GM18498 (cell line): ENCODE measurements at regions not wholly inside any gene's neighbourhood (a gene's known extent, or its start where the extent isn't known, plus 50 kb on each side); places are given as distances from the start of the nearest gene placed in this dataset.
"Not testable (repeated sequence)": the region's sequence is repeated elsewhere in the genome, so short reads cannot be mapped to it uniquely, and the experiment has no call there.

Source experiments
- ATAC-seq: cut with Tn5 transposase; IDR thresholded peaks from one replicate; pipeline ENCODE4 v1.9.1; 2021; ENCODE audit warnings: mild to moderate bottlenecking, moderate library complexity; ENCODE audit not compliant: unreplicated experiment

DNA sequence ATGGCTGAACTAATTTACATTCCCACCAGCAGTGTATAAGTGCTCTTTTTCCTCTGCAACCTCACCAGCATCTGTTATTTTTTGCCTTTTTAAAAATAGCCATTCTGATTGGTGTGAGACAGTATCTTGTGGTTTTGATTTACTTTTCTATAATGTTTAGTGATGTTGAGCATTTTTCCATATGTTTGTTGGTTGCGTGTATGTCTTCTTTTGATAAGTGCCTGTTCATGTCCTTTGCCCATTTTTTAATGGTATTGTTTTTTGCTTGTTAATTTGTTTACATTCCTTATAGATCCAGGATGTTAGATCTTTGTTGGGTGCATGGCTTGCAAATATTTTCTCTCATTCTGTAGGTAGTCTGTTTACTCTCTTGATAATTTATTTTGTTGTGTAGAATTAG lies 169.9 kb downstream of the PRL start:
- no peak for ATAC-seq

DNA sequence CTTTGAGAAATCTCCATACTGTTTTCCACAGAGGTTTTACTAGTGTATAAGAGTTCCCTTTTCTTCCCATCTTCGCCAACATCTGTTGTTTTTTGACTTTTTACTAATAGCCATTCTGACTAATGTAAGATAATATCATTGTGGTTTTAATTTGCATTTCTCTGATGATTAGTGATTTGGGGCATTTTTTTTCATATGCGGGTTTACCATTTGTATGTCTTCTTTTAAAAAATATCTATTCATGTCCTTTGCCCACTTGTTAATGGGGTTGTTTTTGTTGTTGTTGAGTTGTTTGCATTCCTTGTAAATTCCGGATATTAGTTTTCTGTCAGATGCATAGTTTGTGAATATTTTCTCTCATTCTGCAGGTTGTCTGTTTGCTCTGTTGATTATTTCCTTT lies 167.1 kb downstream of the PRL start:
- no peak for ATAC-seq

DNA sequence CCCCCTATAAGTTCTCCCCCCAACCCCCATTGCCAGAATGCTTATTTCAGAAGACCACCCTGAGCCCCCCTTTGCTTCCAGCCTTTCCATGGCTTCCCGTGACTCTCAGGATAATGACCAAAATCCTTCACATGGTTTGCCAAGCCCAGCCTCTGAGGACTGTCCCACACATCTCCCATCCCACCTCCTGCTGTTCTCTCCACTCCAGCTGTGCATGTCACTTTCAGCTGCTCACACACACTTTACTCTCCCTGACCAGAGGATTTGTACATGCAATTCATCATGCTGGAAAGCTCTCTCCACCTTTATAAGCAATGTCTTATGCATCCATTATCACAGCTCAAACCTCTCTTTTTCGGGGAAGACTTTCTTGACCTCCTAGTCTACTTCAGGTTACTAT lies 164.2 kb downstream of the PRL start:
- ATAC-seq, result no peak

DNA sequence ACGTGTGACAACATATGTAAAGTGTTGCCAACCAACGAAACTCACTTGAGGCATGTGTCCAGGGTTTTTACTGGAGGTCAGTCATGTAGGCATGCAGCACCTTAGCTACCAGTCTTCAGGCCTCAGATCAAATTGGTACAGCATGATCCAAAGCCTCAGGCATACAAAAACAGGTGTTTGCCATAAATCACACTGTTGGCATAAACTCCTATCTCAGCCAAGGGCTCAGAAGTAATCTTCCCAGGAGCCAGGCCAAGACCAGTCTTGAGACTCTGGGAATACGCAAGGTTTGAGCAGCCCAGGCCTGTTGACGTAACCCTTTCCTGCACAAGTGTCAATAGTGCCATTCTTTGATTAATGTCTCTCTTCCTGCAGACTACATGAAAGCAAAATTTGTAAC lies 163.5 kb downstream of the PRL start:
- no peak for ATAC-seq

DNA sequence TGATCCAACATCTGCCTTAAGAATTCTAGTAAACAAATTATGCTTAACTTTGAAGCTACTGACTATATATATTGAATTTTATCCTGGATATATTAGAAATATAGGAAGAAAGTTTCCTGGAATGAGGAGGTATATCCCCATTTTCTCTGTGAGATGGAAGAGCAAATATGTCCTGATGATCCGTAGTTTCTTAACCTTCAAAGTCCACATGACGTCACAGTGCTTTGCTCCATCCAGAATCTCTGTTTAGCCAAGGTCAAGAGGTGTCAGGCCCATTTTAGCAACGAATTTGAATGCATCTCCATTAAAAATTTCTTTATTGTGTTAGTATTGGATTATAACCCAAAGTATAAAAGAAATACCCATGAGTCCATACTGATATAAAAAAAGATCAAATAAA lies 162.5 kb downstream of the PRL start:
- ATAC-seq, result no peak

DNA sequence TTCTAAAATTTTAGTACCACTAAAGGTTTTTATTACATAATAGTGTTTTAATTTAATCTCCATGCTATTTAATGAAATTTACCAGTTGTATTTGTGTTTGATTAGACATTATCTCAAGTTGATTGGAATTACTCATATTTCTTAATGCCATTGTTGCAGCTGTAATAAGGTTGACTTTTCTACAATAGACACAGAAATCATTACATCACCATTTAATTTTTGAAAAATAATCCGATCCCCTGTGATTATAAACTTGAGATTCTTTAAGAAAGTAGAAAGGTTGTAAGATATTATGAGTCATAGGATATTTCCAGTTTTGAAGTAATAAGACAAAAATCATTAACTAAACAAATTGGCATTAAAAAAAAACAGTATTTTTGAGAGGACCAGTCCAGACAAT lies 161.4 kb downstream of the PRL start:
- no peak for ATAC-seq

DNA sequence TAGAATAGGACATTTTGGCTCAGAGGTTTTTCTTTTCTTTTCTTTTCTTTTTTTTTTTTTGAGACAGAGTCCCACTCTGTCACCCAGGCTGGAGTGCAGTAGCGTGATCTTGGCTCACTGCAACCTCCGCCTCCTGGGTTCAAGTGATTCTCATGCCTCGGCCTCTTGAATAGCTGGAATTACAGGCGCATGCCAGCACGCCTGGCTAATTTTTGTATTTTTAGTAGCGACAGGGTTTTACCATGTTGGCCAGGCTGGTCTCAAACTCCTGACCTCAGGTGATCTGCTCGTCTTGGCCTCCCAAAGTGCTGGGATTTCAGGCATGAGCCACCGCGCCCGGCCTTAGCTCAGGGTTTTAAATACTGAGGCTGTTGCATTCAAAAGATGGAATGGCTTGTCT lies 156.1 kb downstream of the PRL start:
- not testable (repeated sequence) for ATAC-seq

DNA sequence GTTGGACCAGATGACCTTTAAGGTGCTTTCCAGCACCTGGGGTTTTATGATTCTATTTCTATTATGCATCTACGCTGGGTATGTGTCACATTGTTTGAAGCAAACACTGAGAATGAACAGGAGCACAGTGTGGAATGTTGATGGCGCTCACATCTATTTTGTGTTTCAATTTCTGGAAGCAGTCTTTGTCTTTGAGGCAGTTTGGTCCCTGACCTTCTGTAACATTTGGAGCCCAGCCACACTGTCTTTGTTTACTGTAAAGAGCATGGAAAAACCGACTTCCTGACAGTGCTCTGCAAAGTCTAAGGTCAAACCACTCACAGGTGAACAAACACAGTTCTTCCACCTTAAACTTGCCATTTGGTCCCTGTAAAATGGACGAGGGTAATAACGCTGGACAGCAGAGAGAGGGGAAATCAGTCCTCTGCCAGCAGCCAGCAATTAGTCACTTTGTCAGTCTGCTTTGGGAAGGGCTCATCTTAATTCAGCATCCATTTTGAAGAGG lies 155.5 kb downstream of the PRL start:
- no peak for ATAC-seq

DNA sequence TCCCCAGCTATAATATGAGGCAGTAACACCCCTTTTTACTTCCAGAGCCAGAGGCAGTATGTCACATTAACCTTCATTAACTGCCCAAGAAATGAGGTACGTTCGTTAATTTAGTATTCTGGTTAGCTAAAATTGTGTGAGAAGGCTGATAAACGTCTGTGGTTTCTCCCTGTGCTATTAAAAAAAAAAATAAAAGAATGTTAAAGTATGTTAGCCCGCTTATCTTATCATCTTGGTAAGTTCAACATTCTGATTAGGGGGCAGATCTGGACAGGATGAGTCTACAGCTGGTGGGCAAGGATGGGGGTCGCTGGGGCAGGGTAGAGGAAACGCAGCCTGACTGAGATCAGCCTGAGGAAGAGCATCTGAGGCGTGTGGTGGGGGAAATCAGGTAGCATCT lies 154.0 kb downstream of the PRL start:
- ATAC-seq, result no peak

DNA sequence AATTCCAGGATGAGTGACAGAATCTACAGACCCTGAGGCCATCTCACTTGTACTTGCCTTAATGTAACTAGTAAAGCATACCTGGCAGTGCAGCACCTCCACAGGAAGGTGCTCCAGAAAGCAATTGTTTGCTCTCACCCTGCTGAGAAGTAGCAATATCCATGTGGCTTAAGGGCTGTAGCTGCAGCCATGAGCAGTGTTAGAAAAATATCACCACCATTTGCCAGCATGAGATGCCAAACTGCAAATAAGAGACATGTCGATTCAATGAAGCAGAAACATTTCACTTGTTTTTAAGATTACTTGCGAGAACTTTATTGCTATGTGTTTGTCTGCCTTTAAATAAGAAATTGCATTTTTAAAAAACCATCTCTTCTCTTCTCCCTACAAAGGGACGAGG lies 151.5 kb downstream of the PRL start:
- no peak for ATAC-seq

DNA sequence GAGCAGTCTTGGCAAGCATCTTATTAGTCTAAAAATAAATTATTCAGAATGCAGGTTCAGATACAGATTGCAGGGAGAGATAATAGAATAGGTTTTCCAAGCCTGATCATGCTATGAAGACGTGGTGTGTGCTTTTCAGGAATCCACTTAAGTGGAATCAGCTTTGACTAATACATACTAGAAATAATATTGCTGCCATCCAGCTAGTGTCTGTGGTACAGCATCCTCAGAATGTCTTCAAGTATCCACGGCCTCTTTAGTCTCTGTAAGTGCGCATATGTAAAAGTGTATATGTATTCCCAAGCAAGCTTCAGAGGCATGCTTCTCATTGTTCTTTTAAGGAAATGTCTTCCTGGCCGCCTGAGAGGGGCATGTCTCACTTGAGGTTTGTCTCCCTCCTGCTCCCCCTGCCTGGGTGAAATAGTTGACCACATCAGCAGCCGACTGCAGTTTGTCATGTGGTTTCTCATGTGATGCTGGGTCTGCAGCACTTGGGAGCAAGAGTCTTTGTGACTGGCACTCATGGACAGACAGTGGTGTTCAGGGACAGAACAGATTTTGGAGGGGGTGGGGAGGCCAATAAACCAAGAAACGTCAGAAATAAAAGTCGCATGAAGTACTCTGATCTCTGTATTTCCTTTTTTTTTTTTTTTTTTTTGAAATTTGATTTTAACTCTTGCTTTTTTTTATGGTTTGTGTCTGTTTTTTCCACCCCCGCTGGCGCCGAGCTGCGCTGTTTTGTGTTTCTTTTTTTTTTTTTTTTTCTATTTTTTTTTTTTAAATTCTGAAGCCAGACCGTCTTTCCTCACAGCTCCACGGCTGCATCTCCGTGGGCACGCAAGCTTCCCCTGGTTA lies 150.8 kb downstream of the PRL start:
- no peak for ATAC-seq

DNA sequence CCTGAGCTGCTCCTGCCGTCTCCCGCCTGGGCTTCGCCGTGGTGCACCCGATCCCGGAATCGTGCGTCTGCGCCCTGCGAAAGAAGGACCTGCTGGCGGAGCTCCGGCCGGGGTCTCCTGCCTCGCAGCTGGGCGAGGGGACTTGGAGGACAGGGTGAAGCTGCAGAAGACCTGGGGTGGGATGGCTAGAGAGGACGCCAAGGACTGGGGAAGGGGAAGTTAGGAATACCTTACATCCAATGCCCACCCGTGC lies 150.2 kb downstream of the PRL start:
- ATAC-seq, result no peak

DNA sequence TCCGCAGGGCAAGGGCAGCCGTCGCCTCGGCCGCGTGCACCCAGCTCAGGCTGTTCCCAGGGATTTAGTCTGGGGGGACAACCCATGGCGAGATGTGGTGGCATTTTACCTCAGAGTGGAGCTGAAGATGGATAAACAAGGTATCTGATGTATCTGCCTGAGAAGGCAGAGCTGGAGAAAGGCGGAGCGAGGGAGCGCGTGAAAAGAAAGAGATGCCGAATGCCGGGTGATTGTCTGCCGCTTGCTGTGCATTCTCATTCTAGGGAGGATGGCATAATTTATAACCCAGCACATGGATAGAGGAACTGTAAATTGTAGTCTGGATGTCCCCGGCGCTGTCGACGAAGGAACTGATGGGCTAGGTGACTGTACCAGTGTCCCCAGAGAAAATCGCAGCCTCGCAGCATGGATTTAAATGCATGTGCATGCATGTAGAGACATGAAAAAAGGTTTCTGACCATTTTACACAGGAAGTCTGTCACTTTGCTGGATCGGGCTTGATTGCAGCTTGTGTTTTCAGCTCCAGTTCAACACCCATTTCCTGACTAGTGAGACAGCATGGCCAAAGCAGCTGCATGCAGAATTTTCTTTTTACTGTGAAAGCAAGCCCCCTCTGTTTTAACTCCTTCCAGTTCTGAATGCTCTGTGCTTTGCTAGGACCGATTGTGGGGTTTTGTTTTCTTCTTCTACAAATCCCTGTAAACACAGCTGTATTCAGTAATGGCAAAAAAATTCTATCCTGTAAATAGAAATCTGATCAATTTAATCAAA lies 149.7 kb downstream of the PRL start:
- no peak for ATAC-seq

DNA sequence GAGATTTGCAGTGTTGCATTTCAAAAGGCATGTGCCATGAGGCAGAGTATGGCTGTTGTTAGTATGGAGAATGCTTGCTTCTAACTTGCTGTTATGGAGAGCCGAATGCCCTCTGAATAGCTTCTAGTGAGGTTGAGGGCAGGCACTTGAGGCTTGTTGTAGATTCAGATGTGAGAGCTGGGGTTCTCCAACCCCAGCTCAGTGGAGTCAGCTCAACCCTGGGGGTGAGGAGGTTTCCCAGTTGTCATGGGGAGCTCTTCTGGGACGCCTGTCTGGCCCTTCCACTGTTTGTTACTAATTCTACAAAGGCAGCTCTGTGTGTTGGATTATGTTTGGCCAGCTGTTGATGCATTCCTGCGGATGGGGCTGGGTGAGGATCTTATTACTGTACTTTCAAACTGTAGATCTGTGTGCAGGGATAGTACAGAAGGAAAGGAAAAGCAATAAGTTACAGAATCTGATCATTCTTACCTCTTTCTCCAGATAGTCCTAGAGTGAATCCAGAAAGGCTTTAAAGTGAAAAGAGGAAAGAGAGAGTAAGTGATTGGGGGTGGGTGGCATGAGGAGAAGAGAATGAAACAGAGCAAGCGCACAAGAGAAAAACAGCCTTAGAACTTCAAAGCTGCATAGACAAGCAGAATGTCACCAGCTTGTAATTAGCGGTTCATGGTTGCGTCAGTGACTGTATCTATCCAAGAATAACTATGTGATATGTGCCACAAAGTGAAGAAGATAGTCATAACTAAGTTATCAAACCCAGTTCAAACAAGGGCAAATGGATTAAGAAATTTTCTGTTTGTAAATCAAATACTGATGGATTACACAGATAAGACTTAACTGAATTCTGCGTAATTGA lies 148.7 kb downstream of the PRL start:
- ATAC-seq, result no peak

DNA sequence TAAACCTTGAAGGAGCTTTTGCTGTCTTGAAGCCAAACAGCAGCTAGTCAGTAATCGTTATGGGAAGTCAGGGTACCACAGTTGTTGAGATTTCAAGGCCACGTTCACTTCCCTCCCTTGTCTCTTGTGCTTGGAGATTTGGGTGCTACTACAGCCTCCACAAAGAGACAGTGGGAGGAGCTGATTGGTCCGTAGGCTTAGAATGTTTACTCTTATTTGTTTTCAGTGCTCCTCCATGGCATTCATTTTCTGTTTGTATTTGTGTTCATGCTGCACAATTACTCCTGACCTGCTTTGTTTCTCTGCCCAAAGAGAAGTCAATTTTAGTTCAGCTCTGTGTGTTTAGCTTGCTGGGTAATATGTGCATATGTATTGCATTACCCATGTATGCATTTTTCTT lies 147.7 kb downstream of the PRL start:
- ATAC-seq, result no peak

DNA sequence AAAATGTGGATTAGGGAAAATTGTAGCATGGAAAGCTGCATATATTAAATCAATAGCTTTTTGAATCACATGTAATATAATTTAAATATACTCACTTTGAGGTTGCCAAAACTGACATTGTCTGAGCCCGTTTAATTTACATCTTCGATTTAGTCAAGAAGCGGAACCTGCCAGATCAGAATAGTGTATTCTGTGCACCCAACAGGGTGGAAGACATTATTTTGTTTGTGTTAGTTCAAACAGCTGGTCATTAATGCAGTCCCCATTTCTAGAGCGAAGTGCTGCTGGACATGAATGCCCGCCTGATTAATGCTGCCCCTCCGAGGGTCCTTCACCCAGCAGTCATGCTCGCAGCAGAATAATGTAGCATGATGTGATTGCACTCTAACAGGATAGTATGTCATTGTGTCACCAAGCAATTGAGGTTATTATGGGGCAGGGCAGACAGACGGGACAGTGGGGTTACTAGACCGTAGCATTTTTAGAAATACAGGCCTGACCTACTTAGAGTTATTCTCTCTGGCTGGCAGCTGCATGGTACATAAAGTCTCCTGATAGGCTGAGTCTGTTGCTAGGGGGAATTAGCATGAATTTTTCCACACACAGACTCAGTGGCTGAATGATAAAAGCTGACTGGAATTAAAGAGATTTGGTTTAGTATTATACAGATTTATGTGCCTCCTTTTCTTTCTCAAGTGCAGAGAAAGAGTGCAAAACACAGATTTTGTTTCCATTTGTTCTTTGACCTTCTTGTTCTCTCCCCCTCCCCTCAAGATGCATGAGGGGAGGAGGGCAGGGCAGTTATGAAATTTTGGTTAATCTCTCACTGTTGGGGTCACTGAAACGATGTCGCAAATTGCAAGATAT lies 147.1 kb downstream of the PRL start:
- no peak for ATAC-seq

DNA sequence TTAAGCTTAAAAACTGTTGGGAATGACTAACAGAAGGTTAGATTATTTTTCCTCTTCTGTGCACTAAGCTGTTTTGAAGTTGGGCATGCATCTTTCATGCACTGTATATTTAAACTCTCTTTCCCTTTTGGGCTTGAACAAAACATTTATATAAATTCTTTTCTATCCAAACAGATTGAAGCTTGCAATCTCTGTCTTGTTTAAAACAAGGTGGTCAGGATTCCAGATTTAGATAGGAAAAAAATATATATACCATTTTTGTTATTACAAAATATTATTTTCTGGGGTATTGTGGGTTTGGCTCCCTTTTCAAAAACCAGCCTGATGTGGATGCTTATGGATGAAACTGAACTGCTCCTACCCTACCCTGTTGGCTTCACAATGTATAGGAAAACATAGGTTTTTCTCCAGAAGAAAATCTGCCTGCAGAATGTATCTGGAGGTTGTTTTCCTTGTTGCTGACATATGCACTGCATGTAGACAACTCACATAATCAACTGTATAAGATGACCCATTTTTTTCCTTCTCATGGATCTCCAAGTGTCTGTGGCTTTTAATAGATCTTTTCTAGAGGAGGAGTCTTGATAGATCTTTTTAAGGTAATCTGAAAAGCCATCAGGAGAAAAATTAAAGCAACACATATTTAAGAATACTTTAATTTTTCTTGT lies 146.3 kb downstream of the PRL start:
- no peak for ATAC-seq

DNA sequence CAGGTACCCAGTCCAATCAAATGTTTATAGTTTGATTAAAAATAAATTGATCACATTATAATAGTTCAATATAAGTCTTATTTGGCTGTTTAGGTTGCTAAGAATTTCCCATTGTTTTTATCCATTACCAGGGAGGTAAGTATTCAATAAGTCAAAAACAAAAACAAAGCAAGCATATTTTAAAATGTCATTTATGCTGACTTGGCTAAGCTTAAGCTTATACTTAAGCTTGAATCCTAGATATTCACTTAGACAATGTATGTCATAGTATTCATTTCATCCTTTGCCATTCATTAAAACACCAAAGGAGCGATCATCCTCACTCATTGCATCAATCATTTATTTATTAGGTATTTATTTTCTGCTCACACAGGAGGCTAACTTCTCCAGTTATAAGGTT lies 144.9 kb downstream of the PRL start:
- ATAC-seq, result no peak

DNA sequence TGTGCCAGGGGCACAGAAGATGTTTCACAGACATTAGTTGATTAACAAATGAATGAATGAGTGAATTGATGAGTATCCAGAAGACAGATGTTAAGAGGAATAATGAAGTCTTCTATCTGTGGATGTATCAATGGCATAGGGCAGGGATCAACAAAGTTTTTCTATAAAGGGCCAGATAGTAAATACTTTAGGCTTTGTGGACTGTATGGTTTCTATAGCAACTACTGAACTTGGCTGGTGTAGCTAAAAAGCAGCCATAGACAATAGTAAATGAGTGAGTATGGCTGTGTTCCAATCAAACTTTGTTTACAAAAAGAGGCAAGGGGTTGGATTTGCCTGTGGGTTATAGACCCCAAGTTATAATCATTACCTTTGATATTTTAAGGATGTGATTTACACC lies 144.0 kb downstream of the PRL start:
- no peak for ATAC-seq
